Neural cell (in vitro differentiated cells): ENCODE measurements at regions not wholly inside any gene's neighbourhood (a gene's known extent, or its start where the extent isn't known, plus 50 kb on each side); places are given as distances from the start of the nearest gene placed in this dataset.

ENCODE experiments used
- H2AFZ ChIP-seq: fragments of 200-600, 300-800 bp; sonication (generic), shearing (Covaris generic); 2 replicates; pipeline ENCODE4 v1.6.0; 2014; ENCODE audit warnings: low read depth, mild to moderate bottlenecking, antibody characterized with exemption, low read length, moderate library complexity
- H3F3A ChIP-seq: fragments of 200-600 bp; shearing (Covaris generic); 2 replicates; pipeline ENCODE4 v1.6.1; 2016; ENCODE audit warnings: mild to moderate bottlenecking, moderate library complexity, mixed read lengths, antibody characterized with exemption, low read length; ENCODE audit not compliant: insufficient read depth, poor library complexity, severe bottlenecking
- H3K27ac ChIP-seq: fragments of 200-600, 300-800 bp; sonication (generic), shearing (Covaris generic); 2 replicates; pipeline ENCODE4 v1.5.1; 2014; ENCODE audit warnings: mild to moderate bottlenecking, low read length, moderate library complexity
- H3K27me3 ChIP-seq: fragments of 300-800, 200-600 bp; sonication (generic), shearing (Covaris generic); 2 replicates; pipeline ENCODE4 v1.6.0; 2014; ENCODE audit warnings: mild to moderate bottlenecking, low read depth, low read length, moderate library complexity; ENCODE audit not compliant: insufficient read depth
- H3K36me3 ChIP-seq: fragments of 300-800, 200-600 bp; sonication (generic), shearing (Covaris generic); 2 replicates; pipeline ENCODE4 v1.5.1; 2014; ENCODE audit warnings: mild to moderate bottlenecking, antibody characterized with exemption, low read length, moderate library complexity; ENCODE audit not compliant: insufficient read depth
- H3K4me2 ChIP-seq: fragments of 300-800, 200-600 bp; sonication (generic), shearing (Covaris generic); 2 replicates; pipeline ENCODE4 v1.6.0; 2014; ENCODE audit warnings: mild to moderate bottlenecking, low read length
- H3K4me3 ChIP-seq: fragments of 300-800, 200-600 bp; sonication (generic), shearing (Covaris generic); 2 replicates; pipeline ENCODE4 v1.5.1; 2014; ENCODE audit warnings: mild to moderate bottlenecking, low read length, moderate library complexity
- H3K79me2 ChIP-seq: fragments of 200-600 bp; shearing (Covaris generic); replicated peaks from 2 replicates; pipeline ENCODE4 v1.6.0; 2014; ENCODE audit warnings: mild to moderate bottlenecking, low read length, moderate library complexity; ENCODE audit not compliant: insufficient read depth
- H3K9ac ChIP-seq: fragments of 300-800, 200-600 bp; sonication (generic), shearing (Covaris generic); 2 replicates; pipeline ENCODE4 v1.6.1; 2016; ENCODE audit warnings: mild to moderate bottlenecking, low read length, mixed read lengths
- H3K9me2 ChIP-seq: fragments of 200-600 bp; shearing (Covaris generic); 2 replicates; pipeline ENCODE4 v1.6.1; 2016; ENCODE audit warnings: mild to moderate bottlenecking, low read length, mixed read lengths; ENCODE audit not compliant: insufficient read depth
- H3K9me3 ChIP-seq: fragments of 200-600, 300-800 bp; sonication (generic), shearing (Covaris generic); 2 replicates; pipeline ENCODE4 v1.6.1; 2016; ENCODE audit warnings: mild to moderate bottlenecking, mixed run types, low read length, moderate library complexity, mixed read lengths
- H4K20me1 ChIP-seq: fragments of 200-600 bp; shearing (Covaris generic); 2 replicates; pipeline ENCODE4 v1.6.1; 2016; ENCODE audit warnings: mild to moderate bottlenecking, mixed run types; ENCODE audit not compliant: insufficient read depth
- CTCF ChIP-seq: fragments of 450-650 bp; IDR thresholded peaks from 2 replicates; pipeline ENCODE4 v1.5.1; 2014; ENCODE audit warnings: antibody characterized with exemption, mild to moderate bottlenecking, moderate library complexity; ENCODE audit not compliant: poor library complexity, severe bottlenecking
- EZH2 ChIP-seq: fragments of 200-600, 300-800 bp; shearing (Covaris generic), sonication (generic); IDR thresholded peaks from 2 replicates; pipeline ENCODE4 v1.6.1; 2014; ENCODE audit warnings: antibody characterized with exemption, low read length, borderline replicate concordance, mild to moderate bottlenecking; ENCODE audit not compliant: insufficient read depth, poor library complexity, severe bottlenecking
- MXI1 ChIP-seq: fragments of 450-650 bp; conservative IDR thresholded peaks from 2 replicates; pipeline ENCODE4 v1.6.1; 2014; ENCODE audit warnings: antibody characterized with exemption, mild to moderate bottlenecking; ENCODE audit not compliant: poor library complexity, severe bottlenecking
- POLR2AphosphoS5 ChIP-seq: IDR thresholded peaks from 2 replicates; pipeline ENCODE4 v1.6.1; 2012
- RAD21 ChIP-seq: fragments of 450-650 bp; conservative IDR thresholded peaks from 2 replicates; pipeline ENCODE4 v1.6.1; 2014; ENCODE audit warnings: antibody characterized with exemption, mild to moderate bottlenecking, moderate library complexity
- REST ChIP-seq: IDR thresholded peaks from 2 replicates; pipeline ENCODE4 v1.6.1; 2012; ENCODE audit warnings: borderline replicate concordance
- TAF1 ChIP-seq: IDR thresholded peaks from 2 replicates; pipeline ENCODE4 v1.6.1; 2012; ENCODE audit warnings: low read depth

GRCh38 chr2:13522096-13522495, 805.4 kb downstream of the TRIB2 start:
- Histone ChIP-seq H3K27ac (no peak overlapping the region), H3K36me3 (no peaks in the 10 kb centered on the region)

GRCh38 chr2:13522917-13523821, 806.4 kb downstream of the TRIB2 start:
- Histone ChIP-seq H3K4me3 (no peak overlapping the region), H2AFZ (no peak overlapping the region), H3K36me3 (no peaks in the 10 kb centered on the region), H4K20me1 (no peaks in the 10 kb centered on the region), H3K9ac (no peak overlapping the region), H3K9me3 (no peaks in the 10 kb centered on the region), H3K79me2 (no peaks in the 10 kb centered on the region), H3K27me3 (no peaks in the 10 kb centered on the region), H3K4me2 (no peak overlapping the region), H3K9me2 (no peaks in the 10 kb centered on the region), H3F3A (no peaks in the 10 kb centered on the region), H3K27ac (no peak overlapping the region)
- no peak for TF ChIP-seq RAD21
- no peak for TF ChIP-seq POLR2AphosphoS5
- no peak for TF ChIP-seq REST
- no peak for TF ChIP-seq TAF1
- TF ChIP-seq EZH2, result no peak
- no peak for TF ChIP-seq CTCF
- no peak for TF ChIP-seq MXI1

More at GRCh38 chr2:13522096-13522495, 805.4 kb downstream of the TRIB2 start:
- Histone ChIP-seq H4K20me1 (no peaks in the 10 kb centered on the region), H3K4me3 (no peak overlapping the region), H2AFZ (no peak overlapping the region), H3K9ac (no peak overlapping the region), H3K9me2 (no peaks in the 10 kb centered on the region), H3K79me2 (no peaks in the 10 kb centered on the region), H3K9me3 (no peaks in the 10 kb centered on the region), H3K4me2 (no peak overlapping the region), H3F3A (no peaks in the 10 kb centered on the region), H3K27me3 (no peaks in the 10 kb centered on the region)
- TF ChIP-seq TAF1 (no peak), CTCF (no peak), REST (no peak)
